Peyer's patch (tissue), 4 donors: ENCODE measurements at regions not wholly inside any gene's neighbourhood (a gene's known extent, or its start where the extent isn't known, plus 50 kb on each side); places are given as distances from the start of the nearest gene placed in this dataset.

ENCODE experiments used
- CTCF ChIP-seq, 6 experiments: fragments of 450-650 bp in 4 of 6; fragments of 200-600 bp in 2 of 6; sonication (generic) in 1 of 6; IDR thresholded peaks; one replicate each; pipeline ENCODE4 v1.5.1; 2017 to 2019; ENCODE audit warnings: antibody characterized with exemption in 6 of 6, mild to moderate bottlenecking in 3 of 6, moderate library complexity in 1 of 6
- POLR2A ChIP-seq, 2 donors: fragments of 450-650 bp; IDR thresholded peaks; one replicate each; pipeline ENCODE4 v1.5.1; 2017; ENCODE audit warnings: antibody characterized with exemption in 2 of 2, mild to moderate bottlenecking in 2 of 2, moderate library complexity in 2 of 2

GRCh38 chr2:189300916-189301315, 121.4 kb upstream of the COL5A2 start:
- TF ChIP-seq CTCF (IDR thresholded peaks at IDR 0.05) (no peak), POLR2A (IDR thresholded peaks at IDR 0.05) (no peak)
